Neural progenitor cell (in vitro differentiated cells): ENCODE measurements at regions not wholly inside any gene's neighbourhood (a gene's known extent, or its start where the extent isn't known, plus 50 kb on each side); places are given as distances from the start of the nearest gene placed in this dataset.

ENCODE experiments used
- DNase-seq: peaks from one replicate; pipeline ENCODE4 v3.0.0-alpha.2; 2016; ENCODE audit warnings: low spot score
- H2AFZ ChIP-seq: fragments of 200-600 bp; sonication (generic); replicated peaks from 2 replicates; pipeline ENCODE4 v1.6.1; 2016; ENCODE audit warnings: antibody characterized with exemption
- H3F3A ChIP-seq: fragments of 200-600 bp; sonication (generic); 2 replicates; pipeline ENCODE4 v1.6.1; 2016; ENCODE audit warnings: antibody characterized with exemption, low read depth
- H3K27ac ChIP-seq: fragments of 200-600 bp; sonication (generic); 2 replicates; pipeline ENCODE4 v1.5.1; 2016; ENCODE audit warnings: mild to moderate bottlenecking
- H3K27me3 ChIP-seq: fragments of 200-600 bp; sonication (generic); 2 replicates; pipeline ENCODE4 v1.6.1; 2016; ENCODE audit warnings: mild to moderate bottlenecking, moderate library complexity
- H3K36me3 ChIP-seq: fragments of 200-600 bp; sonication (generic); 2 replicates; pipeline ENCODE4 v1.5.1; 2016
- H3K4me1 ChIP-seq: fragments of 200-600 bp; sonication (generic); 2 replicates; pipeline ENCODE4 v1.6.1; 2016; ENCODE audit warnings: mixed run types
- H3K4me2 ChIP-seq: fragments of 200-600 bp; sonication (generic); 2 replicates; pipeline ENCODE4 v1.6.1; 2016
- H3K4me3 ChIP-seq: fragments of 200-600 bp; sonication (generic); 2 replicates; pipeline ENCODE4 v1.5.1; 2016
- H3K79me2 ChIP-seq: fragments of 200-600 bp; sonication (generic); 2 replicates; pipeline ENCODE4 v1.6.1; 2016; ENCODE audit warnings: low read depth
- H3K9ac ChIP-seq: fragments of 200-600 bp; sonication (generic); 2 replicates; pipeline ENCODE4 v1.6.1; 2016
- H3K9me3 ChIP-seq: fragments of 200-600 bp; sonication (generic); 2 replicates; pipeline ENCODE4 v1.5.1; 2016; ENCODE audit warnings: low read depth
- H4K20me1 ChIP-seq: fragments of 200-600 bp; sonication (generic); 2 replicates; pipeline ENCODE4 v1.6.1; 2016; ENCODE audit warnings: low read depth
- H3K27ac Mint-ChIP-seq: 3 replicates; pipeline ENCODE4 v1.8.0; 2021; ENCODE audit warnings: mixed read lengths
- H3K27me3 Mint-ChIP-seq: 2 replicates; pipeline ENCODE4 v1.8.0; 2022; ENCODE audit warnings: low read depth, mild to moderate bottlenecking, inconsistent platforms, moderate library complexity, mixed read lengths; ENCODE audit not compliant: insufficient read depth
- H3K36me3 Mint-ChIP-seq: 3 replicates; pipeline ENCODE4 v1.8.0; 2021; ENCODE audit warnings: mixed read lengths
- H3K4me1 Mint-ChIP-seq: 3 replicates; pipeline ENCODE4 v1.8.0; 2021; ENCODE audit warnings: mixed read lengths
- H3K4me3 Mint-ChIP-seq: 3 replicates; pipeline ENCODE4 v1.8.0; 2021; ENCODE audit warnings: mild to moderate bottlenecking, moderate library complexity, mixed read lengths
- H3K9me3 Mint-ChIP-seq: 3 replicates; pipeline ENCODE4 v1.8.0; 2020; ENCODE audit warnings: mixed read lengths
- EZH2 ChIP-seq: fragments of 200-600 bp; sonication (generic); IDR thresholded peaks from 2 replicates; pipeline ENCODE4 v1.6.1; 2017; ENCODE audit warnings: antibody characterized with exemption, mild to moderate bottlenecking, moderate library complexity
- EZH2phosphoT487 ChIP-seq: fragments of 200-600 bp; sonication (generic); IDR thresholded peaks from 2 replicates; pipeline ENCODE4 v1.6.1; 2017; ENCODE audit warnings: antibody characterized with exemption
- TF ChIP-seq, protein P1 (sequence below): fragments of 200-600 bp; sonication (generic); IDR thresholded peaks from 2 replicates; pipeline ENCODE4 v1.5.1; 2017; ENCODE audit warnings: antibody characterized with exemption, mild to moderate bottlenecking

DNA sequence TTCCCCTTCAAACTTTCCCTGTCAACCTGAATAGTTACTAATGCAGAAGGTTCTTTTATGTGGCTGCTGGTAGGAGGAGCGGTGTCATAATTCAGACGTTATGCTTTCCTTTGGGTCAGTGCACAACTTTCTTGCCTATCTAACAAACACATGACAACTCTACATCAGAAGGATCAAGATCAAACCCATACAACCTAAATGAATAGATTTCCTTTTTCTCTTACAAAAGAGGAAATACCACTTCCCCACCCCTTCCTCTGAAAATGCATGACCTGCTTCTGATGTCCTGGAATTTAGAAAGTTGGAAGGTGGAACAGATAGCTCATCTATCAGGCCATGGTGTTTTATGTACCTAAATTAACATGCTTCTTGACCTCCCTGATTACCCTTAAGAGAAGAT lies 75.7 kb upstream of the ADGRL4 start:
- Histone ChIP-seq H3K4me2 (no peak overlapping the region), H3F3A (no peaks in the 10 kb centered on the region), H3K4me1 (no peaks in the 10 kb centered on the region), H2AFZ (no peak overlapping the region), H4K20me1 (no peaks in the 10 kb centered on the region), H3K79me2 (no peaks in the 10 kb centered on the region), H3K4me3 (no peak overlapping the region), H3K9ac (no peak overlapping the region), H3K27ac (no peak overlapping the region), H3K9me3 (no peaks in the 10 kb centered on the region), H3K36me3 (no peaks in the 10 kb centered on the region), H3K27me3 (no peaks in the 10 kb centered on the region)
- no peak for DNase-seq
- Mint-ChIP-seq H3K9me3 (no peaks in the 10 kb centered on the region), H3K27ac (no peak overlapping the region), H3K4me3 (no peak overlapping the region), H3K36me3 (no peaks in the 10 kb centered on the region), H3K4me1 (peaks cover 15% of the 10 kb centered on the region), H3K27me3 (no peaks in the 10 kb centered on the region)
- TF ChIP-seq EZH2phosphoT487 (no peak), EZH2 (no peak)
- TF ChIP-seq, protein P1, sequence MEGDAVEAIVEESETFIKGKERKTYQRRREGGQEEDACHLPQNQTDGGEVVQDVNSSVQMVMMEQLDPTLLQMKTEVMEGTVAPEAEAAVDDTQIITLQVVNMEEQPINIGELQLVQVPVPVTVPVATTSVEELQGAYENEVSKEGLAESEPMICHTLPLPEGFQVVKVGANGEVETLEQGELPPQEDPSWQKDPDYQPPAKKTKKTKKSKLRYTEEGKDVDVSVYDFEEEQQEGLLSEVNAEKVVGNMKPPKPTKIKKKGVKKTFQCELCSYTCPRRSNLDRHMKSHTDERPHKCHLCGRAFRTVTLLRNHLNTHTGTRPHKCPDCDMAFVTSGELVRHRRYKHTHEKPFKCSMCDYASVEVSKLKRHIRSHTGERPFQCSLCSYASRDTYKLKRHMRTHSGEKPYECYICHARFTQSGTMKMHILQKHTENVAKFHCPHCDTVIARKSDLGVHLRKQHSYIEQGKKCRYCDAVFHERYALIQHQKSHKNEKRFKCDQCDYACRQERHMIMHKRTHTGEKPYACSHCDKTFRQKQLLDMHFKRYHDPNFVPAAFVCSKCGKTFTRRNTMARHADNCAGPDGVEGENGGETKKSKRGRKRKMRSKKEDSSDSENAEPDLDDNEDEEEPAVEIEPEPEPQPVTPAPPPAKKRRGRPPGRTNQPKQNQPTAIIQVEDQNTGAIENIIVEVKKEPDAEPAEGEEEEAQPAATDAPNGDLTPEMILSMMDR, result no peak

DNA sequence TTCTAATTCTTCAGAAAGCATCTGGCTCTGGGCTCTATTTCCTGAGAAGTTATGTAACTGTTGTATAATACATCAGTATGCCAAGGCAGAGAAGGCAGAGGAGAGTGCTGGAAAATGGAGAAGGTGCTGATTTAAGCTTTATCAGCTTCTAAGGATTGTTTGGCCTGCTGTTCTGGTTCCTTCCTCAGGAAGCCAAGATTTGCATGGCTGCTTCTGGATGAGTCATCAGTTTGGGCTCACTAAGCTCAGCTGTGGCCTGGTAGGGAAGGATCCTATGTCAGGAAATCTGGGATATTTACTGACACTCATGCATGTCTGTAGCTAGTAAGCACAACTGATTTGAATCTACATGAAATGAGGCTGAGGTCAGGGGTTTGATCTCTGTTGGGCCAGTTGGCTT lies 73.2 kb upstream of the ADGRL4 start:
- no peak overlapping the region for H3K27ac ChIP-seq
- peaks cover 15% of the 10 kb centered on the region for H3K4me1 Mint-ChIP-seq
- no peaks in the 10 kb centered on the region for H3K79me2 ChIP-seq
- no peaks in the 10 kb centered on the region for H3K4me1 ChIP-seq
- H3K9me3 ChIP-seq, result no peaks in the 10 kb centered on the region
- no peaks in the 10 kb centered on the region for H3K27me3 ChIP-seq
- DNase-seq, result no peak
- no peaks in the 10 kb centered on the region for H3K36me3 ChIP-seq
- H3K27me3 Mint-ChIP-seq, result no peaks in the 10 kb centered on the region
- H3K4me3 Mint-ChIP-seq, result no peak overlapping the region
- H3K27ac Mint-ChIP-seq, result no peak overlapping the region
- TF ChIP-seq EZH2, result no peak
- no peaks in the 10 kb centered on the region for H4K20me1 ChIP-seq
- H3K4me3 ChIP-seq, result no peak overlapping the region
- no peaks in the 10 kb centered on the region for H3K9me3 Mint-ChIP-seq
- H3K9ac ChIP-seq, result no peak overlapping the region
- H2AFZ ChIP-seq, result no peak overlapping the region
- no peaks in the 10 kb centered on the region for H3K36me3 Mint-ChIP-seq
- no peaks in the 10 kb centered on the region for H3F3A ChIP-seq
- no peak overlapping the region for H3K4me2 ChIP-seq

DNA sequence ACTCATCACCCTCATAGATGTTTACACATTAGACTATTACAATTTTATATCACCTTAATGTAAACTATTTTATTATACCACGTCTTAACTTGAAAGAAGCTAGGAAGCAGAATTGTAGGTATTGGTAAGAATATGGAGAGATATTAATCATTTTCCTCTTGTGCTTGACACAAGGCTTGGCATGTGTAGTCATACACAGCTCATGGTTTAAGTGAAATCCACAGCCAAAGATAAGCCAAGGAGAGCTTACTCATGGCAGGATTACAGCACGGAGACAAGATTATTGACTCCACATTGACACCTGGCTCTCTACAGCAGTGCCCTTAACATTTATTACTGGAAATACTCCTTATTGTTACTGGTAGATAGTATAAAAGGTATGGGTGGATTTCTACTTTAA lies 68.4 kb upstream of the ADGRL4 start:
- H2AFZ ChIP-seq, result no peak overlapping the region
- H3K27me3 ChIP-seq, result no peaks in the 10 kb centered on the region
- H3K27ac ChIP-seq, result no peak overlapping the region
- DNase-seq, result no peak
- Mint-ChIP-seq H3K9me3 (no peaks in the 10 kb centered on the region), H3K4me1 (peaks cover 5% of the 10 kb centered on the region), H3K36me3 (no peaks in the 10 kb centered on the region), H3K4me3 (no peak overlapping the region), H3K27me3 (no peaks in the 10 kb centered on the region), H3K27ac (no peak overlapping the region)
- TF ChIP-seq EZH2 (no peak), EZH2phosphoT487 (no peak)
- TF ChIP-seq, protein P1, result no peak
- no peaks in the 10 kb centered on the region for H3F3A ChIP-seq
- H3K4me1 ChIP-seq, result no peaks in the 10 kb centered on the region
- H3K4me3 ChIP-seq, result no peak overlapping the region
- H3K9me3 ChIP-seq, result no peaks in the 10 kb centered on the region
- H3K36me3 ChIP-seq, result no peaks in the 10 kb centered on the region
- no peak overlapping the region for H3K4me2 ChIP-seq
- no peak overlapping the region for H3K9ac ChIP-seq
- no peaks in the 10 kb centered on the region for H3K79me2 ChIP-seq
- no peaks in the 10 kb centered on the region for H4K20me1 ChIP-seq

DNA sequence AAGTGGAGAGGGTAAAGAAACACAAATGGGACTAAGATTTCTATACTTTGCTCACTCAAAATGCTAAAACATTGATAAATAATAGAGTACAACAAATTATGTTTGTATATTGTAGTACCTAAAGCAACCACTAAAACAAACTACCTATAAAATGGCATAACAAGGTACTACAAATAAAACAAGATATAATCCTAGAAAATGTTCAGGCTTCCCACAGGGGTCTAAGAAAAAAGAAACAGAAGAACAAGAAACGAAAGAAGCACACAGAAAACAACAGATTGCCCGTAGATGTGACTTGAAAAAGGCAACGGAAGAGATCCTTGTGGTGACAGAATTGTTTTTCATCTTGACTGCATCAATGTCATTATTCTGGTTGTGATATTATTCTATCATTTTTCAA lies 63.3 kb upstream of the ADGRL4 start:
- TF ChIP-seq, protein P1, result peak; percentile 29
- no peak for TF ChIP-seq EZH2
- no peaks in the 10 kb centered on the region for H3K36me3 Mint-ChIP-seq
- no peak overlapping the region for H3K27ac Mint-ChIP-seq
- no peaks in the 10 kb centered on the region for H3K27me3 Mint-ChIP-seq
- Histone ChIP-seq H3K36me3 (no peaks in the 10 kb centered on the region), H3K4me1 (no peaks in the 10 kb centered on the region), H3K27me3 (no peaks in the 10 kb centered on the region), H2AFZ (no peak overlapping the region), H3K4me3 (no peak overlapping the region), H3K9me3 (no peaks in the 10 kb centered on the region), H3K4me2 (no peak overlapping the region), H4K20me1 (no peaks in the 10 kb centered on the region), H3K9ac (no peak overlapping the region), H3K79me2 (no peaks in the 10 kb centered on the region), H3K27ac (no peak overlapping the region), H3F3A (no peaks in the 10 kb centered on the region)
- no peaks in the 10 kb centered on the region for H3K4me1 Mint-ChIP-seq
- no peak overlapping the region for H3K4me3 Mint-ChIP-seq
- no peak for DNase-seq
- no peaks in the 10 kb centered on the region for H3K9me3 Mint-ChIP-seq
